ENCODE measurements at regions not wholly inside any gene's neighbourhood (a gene's known extent, or its start where the extent isn't known, plus 50 kb on each side); places are given as distances from the start of the nearest gene placed in this dataset.

DNA sequence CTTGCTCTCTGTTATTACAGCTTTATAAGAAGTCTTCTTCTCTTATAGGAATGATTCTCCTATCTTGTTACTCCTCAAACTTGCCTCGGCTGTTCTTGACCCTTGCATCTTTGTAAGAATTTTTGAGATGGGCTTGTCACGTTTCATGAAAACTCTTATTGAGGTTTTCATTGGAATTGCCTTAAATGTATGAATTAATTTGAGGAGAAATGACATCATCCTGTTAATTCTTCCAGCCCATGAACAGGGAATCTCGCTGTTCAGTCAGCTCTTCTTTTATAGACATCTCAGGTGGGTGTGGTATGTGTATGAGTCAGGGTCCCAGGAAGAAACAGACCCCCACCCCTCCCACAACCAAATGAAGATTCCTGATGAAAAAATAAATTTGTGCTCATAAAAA is 107.1 kb upstream of the MYL2 start:
- Histone ChIP-seq H3K27me3 (ENCODE audit: control insufficient read depth, insufficient read depth, low read length) (peaks cover 26% of the 10 kb centered on the region), H3K9ac (ENCODE audit: low read length) (no peak overlapping the region), H3K27ac (ENCODE audit: low read depth, low read length) (no peak overlapping the region), H3K4me1 (ENCODE audit: control insufficient read depth, insufficient read depth, low read length) (peaks cover 8% of the 10 kb centered on the region; the same call in 1 of the 2 replicates), H3K9me3 (ENCODE audit: control insufficient read depth, insufficient read depth, low read depth, low read length) (no peaks in the 10 kb centered on the region), H3K4me3 (ENCODE audit: low read depth, low read length) (no peak overlapping the region), H3K36me3 (ENCODE audit: control insufficient read depth, insufficient read depth, low read length) (no peaks in the 10 kb centered on the region)

DNA sequence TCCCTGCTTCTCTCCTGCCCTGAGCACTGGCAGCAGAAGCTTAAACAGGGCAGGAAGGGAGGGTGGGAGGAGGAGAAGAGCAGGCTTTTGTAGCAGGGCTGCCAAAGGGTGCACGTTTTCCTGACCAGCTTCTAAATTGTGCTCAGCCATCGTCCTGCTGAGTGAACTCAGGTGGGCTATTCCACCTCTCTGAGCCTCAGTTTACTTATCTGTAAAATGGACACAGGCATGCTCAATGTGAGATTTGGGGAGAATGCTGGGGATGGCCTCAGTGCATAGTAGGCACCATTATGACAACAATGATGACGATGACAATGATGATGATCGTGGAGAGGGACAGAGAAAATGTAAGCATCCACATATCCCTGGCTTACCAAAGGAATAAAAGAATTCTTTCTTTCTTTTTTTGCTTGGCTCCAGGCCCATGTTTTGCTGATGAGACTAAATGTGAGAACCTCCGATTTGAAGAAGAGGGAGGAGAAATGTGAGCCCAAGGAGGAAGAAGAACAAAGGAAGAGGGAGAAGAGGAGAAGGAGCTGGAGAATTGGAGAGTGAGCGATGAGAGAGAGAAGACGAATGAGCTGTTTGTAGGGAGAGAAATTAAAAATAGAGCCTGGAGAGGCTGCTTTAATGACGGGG is 105.5 kb upstream of the MYL2 start:
- no peak overlapping the region for H3K27ac ChIP-seq (ENCODE audit: low read depth, low read length)
- H3K27me3 ChIP-seq (ENCODE audit: control insufficient read depth, insufficient read depth, low read length), result peaks cover 22% of the 10 kb centered on the region
- no peak overlapping the region for H3K9ac ChIP-seq (ENCODE audit: low read length)
- peaks cover 8% of the 10 kb centered on the region; the same call in 1 of the 2 replicates for H3K4me1 ChIP-seq (ENCODE audit: control insufficient read depth, insufficient read depth, low read length)
- H3K36me3 ChIP-seq (ENCODE audit: control insufficient read depth, insufficient read depth, low read length), result no peaks in the 10 kb centered on the region
- no peaks in the 10 kb centered on the region for H3K9me3 ChIP-seq (ENCODE audit: control insufficient read depth, insufficient read depth, low read depth, low read length)
- no peak overlapping the region for H3K4me3 ChIP-seq (ENCODE audit: low read depth, low read length)

- Histone ChIP-seq H3K4me3 (ENCODE audit: low read depth, low read length) (no peak overlapping the region), H3K9me3 (ENCODE audit: control insufficient read depth, insufficient read depth, low read depth, low read length) (no peaks in the 10 kb centered on the region), H3K9ac (ENCODE audit: low read length) (no peak overlapping the region), H3K36me3 (ENCODE audit: control insufficient read depth, insufficient read depth, low read length) (no peaks in the 10 kb centered on the region), H3K4me1 (ENCODE audit: control insufficient read depth, insufficient read depth, low read length) (peaks cover 7% of the 10 kb centered on the region; the same call in 1 of the 2 replicates), H3K27me3 (ENCODE audit: control insufficient read depth, insufficient read depth, low read length) (peaks cover 24% of the 10 kb centered on the region), H3K27ac (ENCODE audit: low read depth, low read length) (no peak overlapping the region)
These were observed 104.9 kb upstream of the MYL2 start for GRCh38 chr12:111025301-111025700.

DNA sequence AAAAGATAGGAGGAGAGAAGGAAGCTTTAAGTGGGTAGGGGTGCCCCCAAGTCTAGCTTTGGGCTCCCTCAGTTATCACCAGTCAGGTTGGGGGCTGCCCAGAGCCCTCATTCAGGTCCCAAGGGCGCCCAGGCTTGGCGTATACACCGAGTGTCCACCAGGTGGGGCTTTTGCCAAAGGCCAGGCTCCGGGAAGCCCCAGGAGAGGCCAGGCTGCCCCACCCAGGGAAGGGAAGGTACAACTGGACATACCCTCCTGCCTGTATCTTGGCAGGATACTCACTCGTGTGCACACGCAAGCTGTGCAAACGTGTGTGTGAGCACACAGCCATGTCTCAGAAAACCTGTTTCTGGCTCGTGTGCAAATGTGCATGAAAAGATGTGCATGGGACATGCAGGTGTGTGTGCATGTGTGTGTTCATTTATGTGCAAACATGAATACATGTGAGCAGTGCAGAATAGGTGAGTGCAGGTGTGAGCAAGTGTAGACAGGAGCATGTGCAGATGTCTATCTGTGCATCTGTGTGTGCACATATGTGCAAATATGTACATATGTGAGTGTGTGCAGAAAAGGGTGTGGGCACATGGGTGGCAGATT is 103.9 kb upstream of the MYL2 start:
- no peaks in the 10 kb centered on the region for H3K36me3 ChIP-seq (ENCODE audit: control insufficient read depth, insufficient read depth, low read length)
- H3K9me3 ChIP-seq (ENCODE audit: control insufficient read depth, insufficient read depth, low read depth, low read length), result no peaks in the 10 kb centered on the region
- peaks cover 24% of the 10 kb centered on the region for H3K27me3 ChIP-seq (ENCODE audit: control insufficient read depth, insufficient read depth, low read length)
- no peak overlapping the region for H3K9ac ChIP-seq (ENCODE audit: low read length)
- no peak overlapping the region for H3K4me3 ChIP-seq (ENCODE audit: low read depth, low read length)
- H3K27ac ChIP-seq (ENCODE audit: low read depth, low read length), result no peak overlapping the region
- H3K4me1 ChIP-seq (ENCODE audit: control insufficient read depth, insufficient read depth, low read length), result no peaks in the 10 kb centered on the region

DNA sequence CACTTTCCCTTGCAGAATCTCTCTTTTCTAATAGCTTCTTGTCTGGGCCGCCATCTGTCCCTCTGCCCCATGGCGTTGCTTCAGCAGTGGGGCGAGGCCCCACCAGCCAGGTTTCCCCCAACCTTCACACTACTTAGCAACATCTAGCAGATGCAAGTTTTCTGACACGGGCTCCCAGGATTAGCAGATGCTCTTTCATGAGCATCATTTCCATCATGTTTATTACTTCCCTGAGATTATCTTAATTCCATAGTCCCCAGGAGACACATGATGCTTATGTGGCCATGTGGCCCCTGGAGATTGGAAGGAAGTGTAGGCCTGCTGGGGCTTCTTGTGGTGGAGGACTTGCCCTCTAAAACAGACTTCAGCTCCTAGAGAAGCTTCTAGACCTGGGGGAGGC is 102.0 kb upstream of the MYL2 start:
- Histone ChIP-seq H3K4me1 (ENCODE audit: control insufficient read depth, insufficient read depth, low read length) (no peaks in the 10 kb centered on the region), H3K4me3 (ENCODE audit: low read depth, low read length) (no peak overlapping the region), H3K27ac (ENCODE audit: low read depth, low read length) (no peak overlapping the region), H3K27me3 (ENCODE audit: control insufficient read depth, insufficient read depth, low read length) (peaks cover 30% of the 10 kb centered on the region), H3K9me3 (ENCODE audit: control insufficient read depth, insufficient read depth, low read depth, low read length) (no peaks in the 10 kb centered on the region), H3K9ac (ENCODE audit: low read length) (no peak overlapping the region), H3K36me3 (ENCODE audit: control insufficient read depth, insufficient read depth, low read length) (no peaks in the 10 kb centered on the region)

GRCh38 chr12:111014547-111014946 is 94.2 kb upstream of the MYL2 start:
- Histone ChIP-seq H3K4me3 (ENCODE audit: low read depth, low read length) (no peak overlapping the region), H3K27ac (ENCODE audit: low read depth, low read length) (no peak overlapping the region), H3K27me3 (ENCODE audit: control insufficient read depth, insufficient read depth, low read length) (peaks cover 15% of the 10 kb centered on the region), H3K9me3 (ENCODE audit: control insufficient read depth, insufficient read depth, low read depth, low read length) (0 out of 2 replicates have a peak, but pooled peaks cover 3% of the 10 kb centered on the region), H3K9ac (ENCODE audit: low read length) (no peak overlapping the region), H3K4me1 (ENCODE audit: control insufficient read depth, insufficient read depth, low read length) (no peaks in the 10 kb centered on the region), H3K36me3 (ENCODE audit: control insufficient read depth, insufficient read depth, low read length) (no peaks in the 10 kb centered on the region)

DNA sequence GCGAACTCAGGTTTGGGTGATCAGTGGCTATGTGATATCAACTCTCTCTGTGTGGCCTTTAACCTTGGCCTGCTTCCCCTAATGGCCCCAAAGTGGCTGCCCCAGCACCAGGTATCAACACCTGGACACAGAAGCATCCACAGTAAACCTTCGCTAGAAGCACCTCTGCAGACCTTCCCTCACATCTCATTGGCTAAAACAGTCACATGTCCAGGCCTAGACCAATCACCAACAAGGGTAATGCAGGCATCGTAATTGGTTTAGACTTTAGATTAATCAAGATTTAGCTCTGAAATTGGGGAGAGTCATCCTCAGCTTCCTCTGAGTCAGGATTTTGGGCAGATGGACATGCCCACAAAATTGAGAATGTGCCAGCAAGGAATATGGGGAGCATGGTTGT is 92.5 kb upstream of the MYL2 start:
- peaks cover 14% of the 10 kb centered on the region for H3K27me3 ChIP-seq (ENCODE audit: control insufficient read depth, insufficient read depth, low read length)
- H3K9me3 ChIP-seq (ENCODE audit: control insufficient read depth, insufficient read depth, low read depth, low read length), result 0 out of 2 replicates have a peak, but pooled peaks cover 3% of the 10 kb centered on the region
- H3K27ac ChIP-seq (ENCODE audit: low read depth, low read length), result no peak overlapping the region
- H3K4me3 ChIP-seq (ENCODE audit: low read depth, low read length), result no peak overlapping the region
- H3K36me3 ChIP-seq (ENCODE audit: control insufficient read depth, insufficient read depth, low read length), result no peaks in the 10 kb centered on the region
- H3K9ac ChIP-seq (ENCODE audit: low read length), result no peak overlapping the region
- no peaks in the 10 kb centered on the region for H3K4me1 ChIP-seq (ENCODE audit: control insufficient read depth, insufficient read depth, low read length)

DNA sequence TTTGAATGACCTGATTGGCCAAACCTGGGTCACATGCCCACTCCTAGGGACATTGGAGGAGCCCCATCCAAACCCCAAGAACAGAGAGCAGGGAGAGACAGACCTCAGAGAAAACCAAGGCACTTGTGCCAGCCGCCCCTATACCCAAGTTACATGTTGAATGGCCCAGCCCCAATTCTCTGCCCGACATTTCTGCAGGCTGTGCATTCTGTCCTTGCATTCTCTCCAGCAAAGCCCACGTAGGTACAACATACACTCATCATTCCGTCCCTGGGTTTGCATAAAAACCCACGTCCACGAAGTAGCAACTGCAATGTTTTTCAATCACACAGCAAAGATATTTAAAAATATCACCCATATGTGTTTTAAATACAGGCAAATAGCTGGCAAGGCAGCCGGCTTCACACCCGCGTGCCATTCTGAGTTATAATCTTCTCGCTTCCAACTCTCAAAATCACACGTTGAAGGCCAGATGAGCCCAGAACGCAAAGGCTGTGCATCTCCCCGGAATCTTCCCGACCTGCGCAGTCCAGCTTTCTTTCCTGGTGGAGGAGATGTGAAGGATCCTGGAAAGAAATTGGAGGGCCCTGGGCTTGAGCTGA is 91.7 kb upstream of the MYL2 start:
- Histone ChIP-seq H3K9me3 (ENCODE audit: control insufficient read depth, insufficient read depth, low read depth, low read length) (0 out of 2 replicates have a peak, but pooled peaks cover 3% of the 10 kb centered on the region), H3K9ac (ENCODE audit: low read length) (no peak overlapping the region), H3K27me3 (ENCODE audit: control insufficient read depth, insufficient read depth, low read length) (peaks cover 6% of the 10 kb centered on the region)

GRCh38 chr12:111010916-111011657 is 90.7 kb upstream of the MYL2 start:
- Histone ChIP-seq H3K36me3 (ENCODE audit: control insufficient read depth, insufficient read depth, low read length) (no peaks in the 10 kb centered on the region), H3K9ac (ENCODE audit: low read length) (no peak overlapping the region), H3K9me3 (ENCODE audit: control insufficient read depth, insufficient read depth, low read depth, low read length) (0 out of 2 replicates have a peak, but pooled peaks cover 3% of the 10 kb centered on the region), H3K27ac (ENCODE audit: low read depth, low read length) (no peak overlapping the region), H3K27me3 (ENCODE audit: control insufficient read depth, insufficient read depth, low read length) (peaks cover 2% of the 10 kb centered on the region), H3K4me1 (ENCODE audit: control insufficient read depth, insufficient read depth, low read length) (no peaks in the 10 kb centered on the region), H3K4me3 (ENCODE audit: low read depth, low read length) (no peak overlapping the region)

More for the DNA sequence above, 91.7 kb upstream of the MYL2 start:
- Histone ChIP-seq H3K36me3 (ENCODE audit: control insufficient read depth, insufficient read depth, low read length) (no peaks in the 10 kb centered on the region), H3K4me3 (ENCODE audit: low read depth, low read length) (no peak overlapping the region), H3K27ac (ENCODE audit: low read depth, low read length) (no peak overlapping the region), H3K4me1 (ENCODE audit: control insufficient read depth, insufficient read depth, low read length) (no peaks in the 10 kb centered on the region)

DNA sequence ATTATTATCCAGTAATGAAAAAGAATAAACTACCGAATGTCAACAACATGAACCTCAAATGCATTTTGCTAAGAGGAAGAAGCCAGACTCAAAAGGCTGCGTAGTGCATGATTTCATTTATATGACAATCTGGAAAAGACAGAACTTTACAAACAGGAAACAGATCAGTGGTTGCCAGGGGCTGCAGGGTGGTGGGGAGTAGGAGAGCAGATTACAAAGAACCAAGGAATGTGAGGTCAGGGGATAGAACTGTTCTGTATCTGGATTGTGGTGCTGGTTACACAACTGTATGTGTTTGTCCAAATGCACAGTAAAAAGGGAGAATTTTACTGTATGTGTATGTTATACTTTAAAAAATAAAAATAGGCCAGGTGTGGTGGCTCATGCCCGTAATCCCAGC is 89.7 kb upstream of the MYL2 start:
- no peaks in the 10 kb centered on the region for H3K27me3 ChIP-seq (ENCODE audit: control insufficient read depth, insufficient read depth, low read length)

DNA sequence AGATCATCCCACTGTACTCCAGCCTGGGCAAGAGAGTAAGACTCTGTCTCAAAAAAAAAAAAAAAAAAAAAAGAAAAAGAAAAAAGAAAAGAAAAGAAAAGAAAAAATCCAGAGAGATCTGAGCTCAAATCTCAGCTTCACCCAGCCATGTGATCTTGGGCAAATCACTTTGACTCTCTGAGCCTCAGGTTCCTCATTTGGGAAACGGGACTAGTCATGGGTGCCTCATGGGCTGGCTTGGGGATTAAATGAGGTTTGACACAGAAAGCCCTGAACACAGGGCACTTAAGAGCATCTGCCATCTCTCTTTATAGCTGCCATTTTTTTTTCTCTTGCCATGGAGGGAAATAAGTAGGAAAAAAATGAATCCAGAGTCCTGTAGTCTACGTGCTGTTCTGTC is 86.2 kb upstream of the MYL2 start:
- no peaks in the 10 kb centered on the region for H3K27me3 ChIP-seq (ENCODE audit: control insufficient read depth, insufficient read depth, low read length)
- H3K36me3 ChIP-seq (ENCODE audit: control insufficient read depth, insufficient read depth, low read length), result no peaks in the 10 kb centered on the region
- 0 out of 2 replicates have a peak, but pooled peaks cover 3% of the 10 kb centered on the region for H3K9me3 ChIP-seq (ENCODE audit: control insufficient read depth, insufficient read depth, low read depth, low read length)
- H3K4me3 ChIP-seq (ENCODE audit: low read depth, low read length), result no peak overlapping the region
- no peaks in the 10 kb centered on the region for H3K4me1 ChIP-seq (ENCODE audit: control insufficient read depth, insufficient read depth, low read length)
- no peak overlapping the region for H3K9ac ChIP-seq (ENCODE audit: low read length)
- H3K27ac ChIP-seq (ENCODE audit: low read depth, low read length), result no peak overlapping the region

More for the DNA sequence above, 89.7 kb upstream of the MYL2 start:
- Histone ChIP-seq H3K27ac (ENCODE audit: low read depth, low read length) (no peak overlapping the region), H3K9ac (ENCODE audit: low read length) (no peak overlapping the region), H3K4me3 (ENCODE audit: low read depth, low read length) (no peak overlapping the region), H3K9me3 (ENCODE audit: control insufficient read depth, insufficient read depth, low read depth, low read length) (0 out of 2 replicates have a peak, but pooled peaks cover 3% of the 10 kb centered on the region), H3K4me1 (ENCODE audit: control insufficient read depth, insufficient read depth, low read length) (no peaks in the 10 kb centered on the region), H3K36me3 (ENCODE audit: control insufficient read depth, insufficient read depth, low read length) (no peaks in the 10 kb centered on the region)

Data from HUES6 (cell line).